Prostate gland (tissue), 2 donors: ENCODE measurements at regions not wholly inside any gene's neighbourhood (a gene's known extent, or its start where the extent isn't known, plus 50 kb on each side); places are given as distances from the start of the nearest gene placed in this dataset.

Source experiments
- POLR2A ChIP-seq: fragments of 450-650 bp; IDR thresholded peaks from one replicate; pipeline ENCODE4 v1.6.1; 2016; ENCODE audit warnings: antibody characterized with exemption, mild to moderate bottlenecking
- TF ChIP-seq, protein P1 (sequence below), 4 experiments: fragments of 200-600 bp in 2 of 4; fragments of 450-650 bp in 2 of 4; sonication (generic) in 2 of 4; IDR thresholded peaks; 1 replicate in 3 of 4; 2 replicates in 1 of 4; pipeline ENCODE4 v1.5.1; 2016 to 2019; ENCODE audit warnings: antibody characterized with exemption in 4 of 4, mild to moderate bottlenecking in 2 of 4, moderate library complexity in 2 of 4

GRCh38 chr2:235389626-235390025 lies 104.2 kb upstream of the AGAP1 start:
- TF ChIP-seq, protein P1, sequence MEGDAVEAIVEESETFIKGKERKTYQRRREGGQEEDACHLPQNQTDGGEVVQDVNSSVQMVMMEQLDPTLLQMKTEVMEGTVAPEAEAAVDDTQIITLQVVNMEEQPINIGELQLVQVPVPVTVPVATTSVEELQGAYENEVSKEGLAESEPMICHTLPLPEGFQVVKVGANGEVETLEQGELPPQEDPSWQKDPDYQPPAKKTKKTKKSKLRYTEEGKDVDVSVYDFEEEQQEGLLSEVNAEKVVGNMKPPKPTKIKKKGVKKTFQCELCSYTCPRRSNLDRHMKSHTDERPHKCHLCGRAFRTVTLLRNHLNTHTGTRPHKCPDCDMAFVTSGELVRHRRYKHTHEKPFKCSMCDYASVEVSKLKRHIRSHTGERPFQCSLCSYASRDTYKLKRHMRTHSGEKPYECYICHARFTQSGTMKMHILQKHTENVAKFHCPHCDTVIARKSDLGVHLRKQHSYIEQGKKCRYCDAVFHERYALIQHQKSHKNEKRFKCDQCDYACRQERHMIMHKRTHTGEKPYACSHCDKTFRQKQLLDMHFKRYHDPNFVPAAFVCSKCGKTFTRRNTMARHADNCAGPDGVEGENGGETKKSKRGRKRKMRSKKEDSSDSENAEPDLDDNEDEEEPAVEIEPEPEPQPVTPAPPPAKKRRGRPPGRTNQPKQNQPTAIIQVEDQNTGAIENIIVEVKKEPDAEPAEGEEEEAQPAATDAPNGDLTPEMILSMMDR (IDR thresholded peaks at IDR 0.05): no peak
- TF ChIP-seq POLR2A: no peak
